SU-DHL-6 (cell line): ENCODE measurements at regions not wholly inside any gene's neighbourhood (a gene's known extent, or its start where the extent isn't known, plus 50 kb on each side); places are given as distances from the start of the nearest gene placed in this dataset.

Experiments
- H2AFZ ChIP-seq: fragments of 200-600 bp; sonication (generic); 2 replicates; pipeline ENCODE4 v1.6.1; 2014; ENCODE audit warnings: low read depth, mild to moderate bottlenecking, moderate library complexity, mixed read lengths, antibody characterized with exemption, low read length; ENCODE audit not compliant: severe bottlenecking
- H3F3A ChIP-seq: fragments of 200-600 bp; shearing (Covaris generic); 2 replicates; pipeline ENCODE4 v1.6.0; 2016; ENCODE audit warnings: antibody characterized with exemption, mild to moderate bottlenecking; ENCODE audit not compliant: insufficient read depth
- H3K27ac ChIP-seq: fragments of 200-600 bp; sonication (generic); 2 replicates; pipeline ENCODE4 v1.5.1; 2016; ENCODE audit warnings: low read depth, mild to moderate bottlenecking, low read length, moderate library complexity, mixed read lengths
- H3K27me3 ChIP-seq: fragments of 200-600 bp; sonication (generic), shearing (Covaris generic); 2 replicates; pipeline ENCODE4 v1.6.0; 2014; ENCODE audit warnings: mild to moderate bottlenecking, low read length
- H3K36me3 ChIP-seq: fragments of 200-600 bp; sonication (generic); 2 replicates; pipeline ENCODE4 v1.6.1; 2014; ENCODE audit warnings: mild to moderate bottlenecking, low read length, mixed read lengths
- H3K4me2 ChIP-seq: fragments of 300-600, 200-600 bp; shearing (Covaris generic), sonication (generic); 2 replicates; pipeline ENCODE4 v1.6.0; 2014; ENCODE audit warnings: low read length, low read depth, mild to moderate bottlenecking; ENCODE audit not compliant: poor library complexity, severe bottlenecking
- H3K4me3 ChIP-seq: fragments of 200-600 bp; sonication (generic); 2 replicates; pipeline ENCODE4 v1.5.1; 2014; ENCODE audit warnings: antibody characterized with exemption, low read length, mild to moderate bottlenecking, mixed read lengths; ENCODE audit not compliant: insufficient read depth, poor library complexity, severe bottlenecking
- H3K79me2 ChIP-seq: fragments of 200-600 bp; sonication (generic); 2 replicates; pipeline ENCODE4 v1.6.1; 2014; ENCODE audit warnings: mild to moderate bottlenecking, low read length, moderate library complexity; ENCODE audit not compliant: insufficient read depth
- H3K9ac ChIP-seq: fragments of 200-600 bp; sonication (generic); 2 replicates; pipeline ENCODE4 v1.7.0; 2014; ENCODE audit warnings: mild to moderate bottlenecking, low read length
- H3K9me2 ChIP-seq: fragments of 200-600 bp; sonication (generic); replicated peaks from 2 replicates; pipeline ENCODE4 v1.6.1; 2014; ENCODE audit warnings: low read length; ENCODE audit not compliant: insufficient read depth
- H3K9me3 ChIP-seq: fragments of 200-600 bp; sonication (generic); 2 replicates; pipeline ENCODE4 v1.6.1; 2014; ENCODE audit warnings: low read length, mixed read lengths; ENCODE audit not compliant: insufficient read depth
- H4K20me1 ChIP-seq: fragments of 200-600 bp; sonication (generic); 2 replicates; pipeline ENCODE4 v1.6.1; 2014; ENCODE audit warnings: low read depth, mild to moderate bottlenecking, antibody characterized with exemption, low read length, moderate library complexity, mixed read lengths
- EZH2phosphoT487 ChIP-seq: fragments of 200-600 bp; sonication (generic), shearing (Covaris generic); conservative IDR thresholded peaks from 2 replicates; pipeline ENCODE4 v1.6.1; 2018; ENCODE audit warnings: mild to moderate bottlenecking, antibody characterized with exemption, low read length, moderate library complexity, mixed read lengths
- TF ChIP-seq, protein P1 (sequence below): fragments of 200-600 bp; sonication (generic); IDR thresholded peaks from one replicate; pipeline ENCODE4 v1.5.1; 2017; ENCODE audit warnings: antibody characterized with exemption, mild to moderate bottlenecking, low read length, moderate library complexity; ENCODE audit not compliant: insufficient read depth, poor library complexity, severe bottlenecking

DNA sequence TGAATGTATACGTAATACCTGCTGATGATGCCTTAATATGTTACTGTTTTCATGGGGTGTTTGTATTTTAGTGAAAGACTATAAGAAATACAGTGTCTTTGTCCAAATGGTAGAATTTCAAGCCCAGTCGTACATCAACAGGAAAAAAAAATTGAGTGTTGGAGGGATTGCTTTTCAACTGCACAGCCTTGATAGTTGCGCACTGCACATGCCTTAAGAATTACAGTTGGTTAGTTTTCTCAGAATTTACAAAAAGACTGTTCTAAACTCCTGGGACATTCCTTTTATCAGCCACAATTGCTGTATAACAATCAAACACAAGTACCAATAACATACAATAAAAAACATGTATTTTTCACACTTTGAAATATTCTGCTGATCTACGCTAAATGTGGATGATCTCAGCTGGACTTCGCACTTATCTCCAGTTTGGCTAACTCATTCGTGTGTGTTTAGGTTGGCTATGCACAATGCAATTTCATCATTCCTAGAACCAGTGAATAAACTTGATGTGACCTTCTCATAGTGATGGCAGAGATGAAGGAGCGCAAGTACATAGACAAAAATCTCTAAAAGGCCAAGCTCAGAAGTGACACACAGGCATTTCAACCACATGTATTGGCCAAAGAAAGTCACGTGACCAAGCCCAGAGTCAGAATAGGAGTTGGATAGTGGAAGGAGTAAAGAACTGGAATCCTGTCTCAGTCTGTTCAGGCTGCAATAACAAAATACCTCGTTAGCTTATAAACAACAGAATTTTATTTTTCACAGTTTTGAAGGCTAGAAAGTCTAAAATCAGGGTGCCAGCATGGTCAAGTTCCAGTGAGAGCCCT, 152.3 kb downstream of the IPMK start:
- Histone ChIP-seq H3K9ac (no peak overlapping the region), H3K36me3 (no peaks in the 10 kb centered on the region), H3K27me3 (no peaks in the 10 kb centered on the region), H2AFZ (no peak overlapping the region), H3K4me3 (no peak overlapping the region), H3K9me3 (no peaks in the 10 kb centered on the region), H3K27ac (no peak overlapping the region), H3K9me2 (no peaks in the 10 kb centered on the region), H3F3A (no peaks in the 10 kb centered on the region), H4K20me1 (no peaks in the 10 kb centered on the region), H3K4me2 (no peak overlapping the region), H3K79me2 (no peaks in the 10 kb centered on the region)
- TF ChIP-seq, protein P1, sequence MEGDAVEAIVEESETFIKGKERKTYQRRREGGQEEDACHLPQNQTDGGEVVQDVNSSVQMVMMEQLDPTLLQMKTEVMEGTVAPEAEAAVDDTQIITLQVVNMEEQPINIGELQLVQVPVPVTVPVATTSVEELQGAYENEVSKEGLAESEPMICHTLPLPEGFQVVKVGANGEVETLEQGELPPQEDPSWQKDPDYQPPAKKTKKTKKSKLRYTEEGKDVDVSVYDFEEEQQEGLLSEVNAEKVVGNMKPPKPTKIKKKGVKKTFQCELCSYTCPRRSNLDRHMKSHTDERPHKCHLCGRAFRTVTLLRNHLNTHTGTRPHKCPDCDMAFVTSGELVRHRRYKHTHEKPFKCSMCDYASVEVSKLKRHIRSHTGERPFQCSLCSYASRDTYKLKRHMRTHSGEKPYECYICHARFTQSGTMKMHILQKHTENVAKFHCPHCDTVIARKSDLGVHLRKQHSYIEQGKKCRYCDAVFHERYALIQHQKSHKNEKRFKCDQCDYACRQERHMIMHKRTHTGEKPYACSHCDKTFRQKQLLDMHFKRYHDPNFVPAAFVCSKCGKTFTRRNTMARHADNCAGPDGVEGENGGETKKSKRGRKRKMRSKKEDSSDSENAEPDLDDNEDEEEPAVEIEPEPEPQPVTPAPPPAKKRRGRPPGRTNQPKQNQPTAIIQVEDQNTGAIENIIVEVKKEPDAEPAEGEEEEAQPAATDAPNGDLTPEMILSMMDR: no peak

DNA sequence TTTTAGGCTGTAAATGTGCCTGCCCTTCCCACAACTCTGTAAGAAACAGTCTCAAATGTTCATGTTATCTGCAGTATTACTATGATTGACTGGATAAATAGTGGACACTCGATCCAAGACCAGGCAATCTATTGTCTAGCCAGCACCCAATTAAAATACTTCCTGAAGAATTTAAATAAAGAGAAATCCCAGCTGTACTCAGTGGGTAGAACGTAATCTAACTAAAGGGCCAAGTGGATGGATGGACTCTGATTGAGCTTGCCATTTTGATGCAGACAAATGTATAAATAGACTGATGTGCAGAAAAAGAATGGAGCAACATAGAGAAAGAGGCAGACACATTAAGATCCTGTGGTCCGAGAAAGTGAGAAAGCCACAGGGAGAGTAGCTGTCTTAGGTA, 158.0 kb downstream of the IPMK start:
- Histone ChIP-seq H3K4me3 (no peak overlapping the region), H3K27me3 (no peaks in the 10 kb centered on the region; the same call in 1 of the 2 replicates), H3K9me3 (no peaks in the 10 kb centered on the region), H3F3A (no peaks in the 10 kb centered on the region), H3K4me2 (no peak overlapping the region), H3K36me3 (no peaks in the 10 kb centered on the region), H4K20me1 (no peaks in the 10 kb centered on the region), H2AFZ (no peak overlapping the region), H3K79me2 (no peaks in the 10 kb centered on the region), H3K9me2 (no peaks in the 10 kb centered on the region), H3K27ac (no peak overlapping the region), H3K9ac (no peak overlapping the region)
- no peak for TF ChIP-seq EZH2phosphoT487
- TF ChIP-seq, protein P1: no peak

DNA sequence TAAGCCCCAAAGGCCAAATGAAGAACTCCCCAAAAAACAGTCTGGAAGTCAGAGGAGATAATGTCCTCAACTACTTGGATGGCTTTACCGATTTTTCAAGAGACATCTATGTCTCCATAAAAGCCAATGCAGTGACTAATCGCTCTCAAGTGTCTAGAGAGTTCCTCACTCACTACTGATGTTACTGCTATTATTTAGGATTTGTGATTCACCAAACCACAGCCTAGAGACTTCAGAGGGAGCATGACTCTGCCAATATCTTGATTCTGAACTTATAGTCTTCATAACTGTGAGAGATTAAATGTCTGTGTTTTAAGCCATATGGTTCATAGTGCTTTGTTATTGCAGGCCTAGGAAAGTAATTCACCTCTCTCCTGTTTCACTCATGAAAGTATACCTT, 160.2 kb downstream of the IPMK start:
- Histone ChIP-seq H3F3A (no peaks in the 10 kb centered on the region), H3K9ac (no peak overlapping the region), H3K9me3 (no peaks in the 10 kb centered on the region), H3K79me2 (no peaks in the 10 kb centered on the region), H3K4me3 (no peak overlapping the region), H3K36me3 (no peaks in the 10 kb centered on the region), H2AFZ (no peak overlapping the region), H4K20me1 (no peaks in the 10 kb centered on the region), H3K27me3 (no peaks in the 10 kb centered on the region; the same call in 1 of the 2 replicates), H3K9me2 (no peaks in the 10 kb centered on the region), H3K4me2 (no peak overlapping the region), H3K27ac (no peak overlapping the region)
- TF ChIP-seq, protein P1: no peak
- no peak for TF ChIP-seq EZH2phosphoT487
